Panc1 (cell line): ENCODE measurements at regions not wholly inside any gene's neighbourhood (a gene's known extent, or its start where the extent isn't known, plus 50 kb on each side); places are given as distances from the start of the nearest gene placed in this dataset.

Experiments
- ATAC-seq: fragments of 200-7000 bp; cut with Tn5 transposase; 2 replicates; pipeline ENCODE4 v1.9.1; 2020; ENCODE audit warnings: mild to moderate bottlenecking, moderate library complexity
- BruUV-seq: library from RNA; stranded (reverse); fragments of 400-500 nt; replicated peaks from 2 replicates; lab custom pipeline; 2021; lab: Mats Ljungman, UMichigan
- CTCF ChIA-PET: fragments of 300-600 bp; sonication (Branson Sonifier 250); formaldehyde crosslinking; loops from one replicate; lab custom pipeline; 2022; ENCODE audit warnings: antibody characterized with exemption; lab: Charles Lee
- POLR2A ChIA-PET: fragments of 300-600 bp; sonication (Branson Sonifier 250); formaldehyde crosslinking; loops from one replicate; lab custom pipeline; 2022; ENCODE audit warnings: antibody characterized with exemption; lab: Charles Lee
- DNase-seq: peaks from one replicate; pipeline ENCODE4 v3.0.0-alpha.2; 2010; ENCODE audit warnings: low read depth, low spot score
- H3K27ac ChIP-seq: 2 replicates; pipeline ENCODE4 v1.5.1; 2011; ENCODE audit warnings: mild to moderate bottlenecking, low read length, inconsistent platforms
- H3K27me3 ChIP-seq: fragments of 200-500 bp; sonication (Bioruptor generic); 2 replicates; pipeline ENCODE4 v1.6.0; 2014; ENCODE audit warnings: low read length, inconsistent platforms; ENCODE audit not compliant: control insufficient read depth, insufficient read depth
- H3K36me3 ChIP-seq: fragments of 200-500 bp; sonication (Bioruptor generic); 2 replicates; pipeline ENCODE4 v1.5.1; 2014; ENCODE audit warnings: inconsistent platforms, mild to moderate bottlenecking, low read length, moderate library complexity; ENCODE audit not compliant: control insufficient read depth, insufficient read depth
- H3K4me1 ChIP-seq: 2 replicates; pipeline ENCODE4 v1.5.1; 2011; ENCODE audit warnings: inconsistent platforms, mild to moderate bottlenecking, low read length, moderate library complexity; ENCODE audit not compliant: control insufficient read depth, insufficient read depth
- H3K4me3 ChIP-seq, 2 experiments: 2 replicates each; pipeline ENCODE4 v1.5.1; 2011 to 2012; ENCODE audit warnings: low read depth in 2 of 2, low read length in 2 of 2, mild to moderate bottlenecking in 2 of 2, inconsistent platforms in 1 of 2, moderate library complexity in 1 of 2
- H3K9me3 ChIP-seq: fragments of 200-500 bp; sonication (Bioruptor generic); 2 replicates; pipeline ENCODE4 v1.5.1; 2014; ENCODE audit warnings: low read depth, mild to moderate bottlenecking, inconsistent platforms, low read length, moderate library complexity; ENCODE audit not compliant: control insufficient read depth, insufficient read depth
- POLR2AphosphoS5 ChIP-seq: IDR thresholded peaks from 2 replicates; pipeline ENCODE4 v1.6.1; 2012; ENCODE audit warnings: mild to moderate bottlenecking, low read depth, low read length, moderate library complexity
- SIN3A ChIP-seq: IDR thresholded peaks from 2 replicates; pipeline ENCODE4 v1.6.1; 2012; ENCODE audit warnings: low read depth, mild to moderate bottlenecking, low read length, moderate library complexity, borderline replicate concordance; ENCODE audit not compliant: insufficient read depth
- TCF7L2 ChIP-seq: IDR thresholded peaks from 2 replicates; pipeline ENCODE4 v1.6.1; 2011; ENCODE audit warnings: mild to moderate bottlenecking, low read depth, low read length, inconsistent platforms
- in situ Hi-C: cut with HindIII; loops from 2 replicates; pipeline ENCODE4 v1.10.0; 2016; ENCODE audit warnings: low sequenced_read_pairs, low pct_unique_long_range_greater_than_20kb
- intact Hi-C: fragments of 100-400 bp; cut with micrococcal nuclease; formaldehyde crosslinking; loops from one replicate; pipeline ENCODE4 v1.10.0; 2022; ENCODE audit not compliant: unreplicated experiment
- TF ChIP-seq, protein P1 (sequence below), 2 experiments: IDR thresholded peaks; 2 replicates each; pipeline ENCODE4 v1.6.1; 2011 to 2012; ENCODE audit warnings: low read depth in 2 of 2, control low read depth in 1 of 2, low read length in 1 of 2, mild to moderate bottlenecking in 1 of 2, moderate library complexity in 1 of 2; ENCODE audit not compliant: insufficient read depth in 1 of 2
- TF ChIP-seq, protein P2 (sequence below): fragments of 450-650 bp; IDR thresholded peaks from 2 replicates; pipeline ENCODE4 v1.5.1; 2017; ENCODE audit warnings: mild to moderate bottlenecking

DNA sequence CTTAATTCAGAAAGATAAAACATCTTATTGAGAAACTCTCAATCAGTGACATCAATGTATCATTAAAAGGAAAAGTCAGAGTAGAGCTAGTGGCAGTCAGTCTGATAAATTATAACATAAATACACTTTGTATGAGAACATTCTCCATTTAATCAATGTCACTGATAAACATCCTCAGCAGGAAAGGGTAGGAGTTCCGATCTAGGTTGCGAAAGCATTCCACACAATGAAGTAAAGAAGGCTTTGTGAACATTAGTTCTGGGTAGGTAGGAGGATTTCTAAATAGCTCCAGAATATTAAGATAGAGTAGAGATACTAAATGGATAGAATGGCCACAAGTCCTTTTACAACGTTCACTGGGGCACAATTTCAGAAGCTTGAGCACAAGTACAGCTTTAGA is 179.7 kb upstream of the MALRD1 start:
- no peaks in the 10 kb centered on the region for H3K36me3 ChIP-seq
- no peak for ATAC-seq
- TF ChIP-seq SIN3A (no peak), TCF7L2 (no peak), POLR2AphosphoS5 (no peak)
- TF ChIP-seq, protein P1, sequence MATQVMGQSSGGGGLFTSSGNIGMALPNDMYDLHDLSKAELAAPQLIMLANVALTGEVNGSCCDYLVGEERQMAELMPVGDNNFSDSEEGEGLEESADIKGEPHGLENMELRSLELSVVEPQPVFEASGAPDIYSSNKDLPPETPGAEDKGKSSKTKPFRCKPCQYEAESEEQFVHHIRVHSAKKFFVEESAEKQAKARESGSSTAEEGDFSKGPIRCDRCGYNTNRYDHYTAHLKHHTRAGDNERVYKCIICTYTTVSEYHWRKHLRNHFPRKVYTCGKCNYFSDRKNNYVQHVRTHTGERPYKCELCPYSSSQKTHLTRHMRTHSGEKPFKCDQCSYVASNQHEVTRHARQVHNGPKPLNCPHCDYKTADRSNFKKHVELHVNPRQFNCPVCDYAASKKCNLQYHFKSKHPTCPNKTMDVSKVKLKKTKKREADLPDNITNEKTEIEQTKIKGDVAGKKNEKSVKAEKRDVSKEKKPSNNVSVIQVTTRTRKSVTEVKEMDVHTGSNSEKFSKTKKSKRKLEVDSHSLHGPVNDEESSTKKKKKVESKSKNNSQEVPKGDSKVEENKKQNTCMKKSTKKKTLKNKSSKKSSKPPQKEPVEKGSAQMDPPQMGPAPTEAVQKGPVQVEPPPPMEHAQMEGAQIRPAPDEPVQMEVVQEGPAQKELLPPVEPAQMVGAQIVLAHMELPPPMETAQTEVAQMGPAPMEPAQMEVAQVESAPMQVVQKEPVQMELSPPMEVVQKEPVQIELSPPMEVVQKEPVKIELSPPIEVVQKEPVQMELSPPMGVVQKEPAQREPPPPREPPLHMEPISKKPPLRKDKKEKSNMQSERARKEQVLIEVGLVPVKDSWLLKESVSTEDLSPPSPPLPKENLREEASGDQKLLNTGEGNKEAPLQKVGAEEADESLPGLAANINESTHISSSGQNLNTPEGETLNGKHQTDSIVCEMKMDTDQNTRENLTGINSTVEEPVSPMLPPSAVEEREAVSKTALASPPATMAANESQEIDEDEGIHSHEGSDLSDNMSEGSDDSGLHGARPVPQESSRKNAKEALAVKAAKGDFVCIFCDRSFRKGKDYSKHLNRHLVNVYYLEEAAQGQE (IDR thresholded peaks at IDR 0.05; ENCODE audit: insufficient read depth in 1 of 2, low read depth in 2 of 2, low read length in 1 of 2): no peak
- TF ChIP-seq, protein P2, sequence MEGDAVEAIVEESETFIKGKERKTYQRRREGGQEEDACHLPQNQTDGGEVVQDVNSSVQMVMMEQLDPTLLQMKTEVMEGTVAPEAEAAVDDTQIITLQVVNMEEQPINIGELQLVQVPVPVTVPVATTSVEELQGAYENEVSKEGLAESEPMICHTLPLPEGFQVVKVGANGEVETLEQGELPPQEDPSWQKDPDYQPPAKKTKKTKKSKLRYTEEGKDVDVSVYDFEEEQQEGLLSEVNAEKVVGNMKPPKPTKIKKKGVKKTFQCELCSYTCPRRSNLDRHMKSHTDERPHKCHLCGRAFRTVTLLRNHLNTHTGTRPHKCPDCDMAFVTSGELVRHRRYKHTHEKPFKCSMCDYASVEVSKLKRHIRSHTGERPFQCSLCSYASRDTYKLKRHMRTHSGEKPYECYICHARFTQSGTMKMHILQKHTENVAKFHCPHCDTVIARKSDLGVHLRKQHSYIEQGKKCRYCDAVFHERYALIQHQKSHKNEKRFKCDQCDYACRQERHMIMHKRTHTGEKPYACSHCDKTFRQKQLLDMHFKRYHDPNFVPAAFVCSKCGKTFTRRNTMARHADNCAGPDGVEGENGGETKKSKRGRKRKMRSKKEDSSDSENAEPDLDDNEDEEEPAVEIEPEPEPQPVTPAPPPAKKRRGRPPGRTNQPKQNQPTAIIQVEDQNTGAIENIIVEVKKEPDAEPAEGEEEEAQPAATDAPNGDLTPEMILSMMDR: no peak
- no peak for DNase-seq
- in situ Hi-C loops (no loop called here), intact Hi-C loops (no loop called here)
- POLR2A ChIA-PET: no interaction called here
- no TSS peak for BruUV-seq
- no peak overlapping the region for H3K27ac ChIP-seq
- CTCF ChIA-PET: no interaction called here
- no peaks in the 10 kb centered on the region for H3K4me1 ChIP-seq
- no peak overlapping the region for H3K4me3 ChIP-seq
- no peaks in the 10 kb centered on the region; the same call in 1 of the 2 replicates for H3K9me3 ChIP-seq
- H3K27me3 ChIP-seq: no peaks in the 10 kb centered on the region

DNA sequence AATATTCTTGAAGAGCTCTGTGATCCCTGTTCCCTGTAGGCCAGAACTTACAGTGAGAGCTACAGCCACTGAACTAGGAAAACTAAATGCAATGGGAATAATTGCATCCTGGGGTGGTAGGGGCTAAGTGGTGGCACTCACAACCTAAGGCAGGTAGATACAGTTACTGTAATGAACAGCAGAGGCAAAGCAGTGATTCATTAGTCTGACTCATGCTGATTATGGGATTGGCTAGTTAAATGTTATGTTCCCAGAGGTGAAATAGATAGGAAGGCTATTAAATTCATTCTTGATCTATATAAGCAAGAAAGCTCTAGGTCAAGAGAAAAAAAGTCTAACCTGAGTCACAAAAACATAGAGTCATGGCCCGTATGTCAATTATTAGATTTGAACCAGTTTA is 173.1 kb upstream of the MALRD1 start:
- in situ Hi-C loops (no loop called here), intact Hi-C loops (no loop called here)
- POLR2A ChIA-PET: no interaction called here
- Histone ChIP-seq H3K4me1 (no peaks in the 10 kb centered on the region), H3K27me3 (no peaks in the 10 kb centered on the region), H3K36me3 (no peaks in the 10 kb centered on the region), H3K9me3 (no peaks in the 10 kb centered on the region), H3K27ac (no peak overlapping the region), H3K4me3 (no peak overlapping the region)
- no TSS peak for BruUV-seq
- CTCF ChIA-PET: no interaction called here
- TF ChIP-seq SIN3A (no peak), POLR2AphosphoS5 (no peak), TCF7L2 (no peak)
- TF ChIP-seq, protein P2: no peak
- TF ChIP-seq, protein P1 (IDR thresholded peaks at IDR 0.05; ENCODE audit: insufficient read depth in 1 of 2, low read depth in 2 of 2, low read length in 1 of 2): no peak
- ATAC-seq (no peak), DNase-seq (no peak)
